PC-9 (cell line): ENCODE measurements at regions not wholly inside any gene's neighbourhood (a gene's known extent, or its start where the extent isn't known, plus 50 kb on each side); places are given as distances from the start of the nearest gene placed in this dataset.

Experiments used
- BruUV-seq: library from RNA; stranded (reverse); fragments of 400-500 nt; replicated peaks from 2 replicates; lab custom pipeline; 2021; lab: Mats Ljungman, UMichigan
- CTCF ChIA-PET: fragments of 300-600 bp; sonication (Branson Sonifier 250); formaldehyde crosslinking; loops from one replicate; lab custom pipeline; 2022; ENCODE audit warnings: antibody characterized with exemption; lab: Charles Lee
- POLR2A ChIA-PET: fragments of 300-600 bp; sonication (Branson Sonifier 250); formaldehyde crosslinking; loops from one replicate; lab custom pipeline; 2022; ENCODE audit warnings: antibody characterized with exemption; ENCODE audit not compliant: unreplicated experiment; lab: Charles Lee
- DNase-seq, 2 experiments: peaks; one replicate each; pipeline versions ENCODE4 v3.0.0 to v3.0.0-alpha.2; 2015 to 2022; ENCODE audit warnings: mixed read lengths in 1 of 2
- H2AFZ ChIP-seq: fragments of 200-600 bp; sonication (generic); 2 replicates; pipeline ENCODE4 v1.8.1; 2017; ENCODE audit warnings: antibody characterized with exemption
- H3F3A ChIP-seq: fragments of 200-600 bp; sonication (generic); 2 replicates; pipeline ENCODE4 v1.8.1; 2017; ENCODE audit warnings: antibody characterized with exemption, mild to moderate bottlenecking, low read depth; ENCODE audit not compliant: insufficient read depth
- H3K27ac ChIP-seq: fragments of 200-600 bp; sonication (generic); 2 replicates; pipeline ENCODE4 v1.6.1; 2016; ENCODE audit warnings: mixed run types
- H3K27me3 ChIP-seq: fragments of 200-600 bp; sonication (generic); 2 replicates; pipeline ENCODE4 v1.6.1; 2016; ENCODE audit warnings: low read depth, mixed run types; ENCODE audit not compliant: insufficient read depth
- H3K36me3 ChIP-seq: fragments of 200-600 bp; sonication (generic); 2 replicates; pipeline ENCODE4 v1.6.1; 2016; ENCODE audit warnings: low read depth, mixed run types
- H3K4me1 ChIP-seq: fragments of 200-600 bp; sonication (generic); replicated peaks from 2 replicates; pipeline ENCODE4 v1.6.1; 2016; ENCODE audit warnings: mixed run types; ENCODE audit not compliant: insufficient read depth
- H3K4me2 ChIP-seq: fragments of 200-600 bp; sonication (generic); 2 replicates; pipeline ENCODE4 v1.6.1; 2017; ENCODE audit warnings: mixed run types
- H3K4me3 ChIP-seq: fragments of 200-600 bp; sonication (generic); 2 replicates; pipeline ENCODE4 v1.6.1; 2016; ENCODE audit warnings: mixed run types
- H3K79me2 ChIP-seq: fragments of 200-600 bp; sonication (generic); 2 replicates; pipeline ENCODE4 v1.6.1; 2017; ENCODE audit warnings: low read depth, mixed run types
- H3K9me2 ChIP-seq: fragments of 200-600 bp; sonication (generic); 2 replicates; pipeline ENCODE4 v1.8.1; 2017; ENCODE audit warnings: mild to moderate bottlenecking; ENCODE audit not compliant: insufficient read depth
- H3K9me3 ChIP-seq: fragments of 200-600 bp; sonication (generic); 2 replicates; pipeline ENCODE4 v1.8.1; 2016; ENCODE audit warnings: low read depth; ENCODE audit not compliant: insufficient read depth
- H4K20me1 ChIP-seq: fragments of 200-600 bp; sonication (generic); 2 replicates; pipeline ENCODE4 v1.8.1; 2017; ENCODE audit not compliant: insufficient read depth
- EZH2 ChIP-seq: fragments of 200-600 bp; sonication (generic); IDR thresholded peaks from 2 replicates; pipeline ENCODE4 v1.8.0; 2017; ENCODE audit warnings: antibody characterized with exemption, low read depth
- intact Hi-C: fragments of 100-400 bp; cut with micrococcal nuclease; formaldehyde crosslinking; loops from one replicate; pipeline ENCODE4 v1.10.0; 2022; ENCODE audit not compliant: unreplicated experiment
- TF ChIP-seq, protein P1 (sequence below): fragments of 200-600 bp; sonication (generic); conservative IDR thresholded peaks from 2 replicates; pipeline ENCODE4 v1.6.1; 2017; ENCODE audit warnings: mixed run types, antibody characterized with exemption, mild to moderate bottlenecking, moderate library complexity

DNA sequence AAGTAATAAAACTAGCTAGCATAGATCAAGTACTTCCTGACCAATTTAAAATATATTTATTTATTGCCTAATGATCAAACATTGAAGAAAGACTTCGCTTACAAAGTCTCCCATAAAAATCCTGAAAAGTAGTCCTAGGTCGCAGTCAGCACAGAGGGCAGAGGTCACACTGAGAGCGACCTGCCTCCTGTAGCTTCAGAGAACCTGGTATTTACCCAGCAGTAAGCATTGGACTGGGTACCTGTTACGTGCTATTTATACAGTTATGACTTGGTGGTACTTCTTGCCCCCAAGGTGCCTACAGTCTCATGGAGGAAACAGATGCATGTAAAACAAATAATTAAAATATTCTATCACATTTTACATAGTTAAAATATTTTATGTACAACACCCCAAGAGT is 274.1 kb upstream of the G2E3 start:
- CTCF ChIA-PET: no interaction called here
- no peak overlapping the region for H3K4me3 ChIP-seq
- H3F3A ChIP-seq: no peaks in the 10 kb centered on the region
- no TSS peak for BruUV-seq
- H2AFZ ChIP-seq: no peak overlapping the region
- intact Hi-C loops: no loop called here
- H3K9me2 ChIP-seq: no peaks in the 10 kb centered on the region
- H3K27ac ChIP-seq: no peak overlapping the region
- DNase-seq: no peak
- POLR2A ChIA-PET: no interaction called here
- H3K27me3 ChIP-seq: no peaks in the 10 kb centered on the region
- no peaks in the 10 kb centered on the region for H3K79me2 ChIP-seq
- no peak overlapping the region for H3K4me2 ChIP-seq
- H4K20me1 ChIP-seq: no peaks in the 10 kb centered on the region
- no peaks in the 10 kb centered on the region for H3K36me3 ChIP-seq
- no peaks in the 10 kb centered on the region for H3K9me3 ChIP-seq
- H3K4me1 ChIP-seq: no peaks in the 10 kb centered on the region
- TF ChIP-seq EZH2: no peak
- TF ChIP-seq, protein P1, sequence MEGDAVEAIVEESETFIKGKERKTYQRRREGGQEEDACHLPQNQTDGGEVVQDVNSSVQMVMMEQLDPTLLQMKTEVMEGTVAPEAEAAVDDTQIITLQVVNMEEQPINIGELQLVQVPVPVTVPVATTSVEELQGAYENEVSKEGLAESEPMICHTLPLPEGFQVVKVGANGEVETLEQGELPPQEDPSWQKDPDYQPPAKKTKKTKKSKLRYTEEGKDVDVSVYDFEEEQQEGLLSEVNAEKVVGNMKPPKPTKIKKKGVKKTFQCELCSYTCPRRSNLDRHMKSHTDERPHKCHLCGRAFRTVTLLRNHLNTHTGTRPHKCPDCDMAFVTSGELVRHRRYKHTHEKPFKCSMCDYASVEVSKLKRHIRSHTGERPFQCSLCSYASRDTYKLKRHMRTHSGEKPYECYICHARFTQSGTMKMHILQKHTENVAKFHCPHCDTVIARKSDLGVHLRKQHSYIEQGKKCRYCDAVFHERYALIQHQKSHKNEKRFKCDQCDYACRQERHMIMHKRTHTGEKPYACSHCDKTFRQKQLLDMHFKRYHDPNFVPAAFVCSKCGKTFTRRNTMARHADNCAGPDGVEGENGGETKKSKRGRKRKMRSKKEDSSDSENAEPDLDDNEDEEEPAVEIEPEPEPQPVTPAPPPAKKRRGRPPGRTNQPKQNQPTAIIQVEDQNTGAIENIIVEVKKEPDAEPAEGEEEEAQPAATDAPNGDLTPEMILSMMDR: no peak

DNA sequence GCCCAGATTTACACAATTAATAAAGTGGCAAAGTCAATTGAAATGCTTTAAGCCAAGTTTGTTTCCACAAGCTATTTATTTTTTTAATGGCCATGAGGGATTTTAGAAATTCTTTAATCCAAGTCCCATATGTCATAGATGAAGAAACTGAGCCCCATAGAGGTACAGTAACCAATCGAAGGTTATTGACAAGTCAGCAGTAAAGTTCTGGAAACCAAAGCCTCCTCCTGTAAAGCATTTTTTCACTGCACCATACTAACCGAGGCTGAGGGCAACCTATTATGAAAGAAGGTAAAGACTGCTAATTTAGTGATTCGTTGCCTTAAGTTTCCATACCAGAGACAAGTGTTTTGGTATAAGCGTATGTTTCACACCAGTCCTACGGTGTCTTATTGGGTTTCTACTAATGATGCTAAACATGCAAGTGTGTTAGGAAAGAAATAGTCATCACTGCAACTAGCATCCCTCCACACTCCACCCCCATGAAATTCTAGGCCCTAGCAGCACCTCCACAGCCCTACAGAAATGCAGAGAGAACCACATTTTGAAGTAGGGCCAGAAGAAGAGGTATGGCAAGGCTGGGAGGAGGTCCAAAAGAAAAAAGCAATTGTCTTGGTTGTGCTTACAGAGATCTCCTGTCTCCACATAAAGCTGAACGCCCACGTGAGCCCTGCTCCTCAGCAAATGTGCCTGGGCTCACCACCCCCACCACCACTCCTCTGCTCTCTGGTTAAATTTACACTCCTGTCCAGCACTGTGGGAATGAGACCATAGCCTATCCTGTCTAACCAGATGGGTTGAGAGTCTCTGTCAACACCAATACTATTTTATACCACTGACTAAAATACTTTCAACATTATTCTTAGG is 271.1 kb upstream of the G2E3 start:
- Histone ChIP-seq H3K36me3 (no peaks in the 10 kb centered on the region), H4K20me1 (no peaks in the 10 kb centered on the region), H3K27ac (no peak overlapping the region), H3K4me1 (no peaks in the 10 kb centered on the region), H3K27me3 (no peaks in the 10 kb centered on the region), H3K4me2 (no peak overlapping the region), H3K9me2 (no peaks in the 10 kb centered on the region), H3K79me2 (no peaks in the 10 kb centered on the region), H2AFZ (no peak overlapping the region), H3K4me3 (no peak overlapping the region), H3K9me3 (no peaks in the 10 kb centered on the region), H3F3A (no peaks in the 10 kb centered on the region)
- ChIA-PET CTCF (no interaction called here), POLR2A (interaction anchor here (0.7 kb wide), 1 partner anchor 1859 kb away, joined by 10 read pairs; no protein-coding TSS in a partner anchor)
- intact Hi-C loops: no loop called here
- no peak for DNase-seq
- no peak for TF ChIP-seq EZH2
- TF ChIP-seq, protein P1: no peak
- BruUV-seq: no TSS peak

DNA sequence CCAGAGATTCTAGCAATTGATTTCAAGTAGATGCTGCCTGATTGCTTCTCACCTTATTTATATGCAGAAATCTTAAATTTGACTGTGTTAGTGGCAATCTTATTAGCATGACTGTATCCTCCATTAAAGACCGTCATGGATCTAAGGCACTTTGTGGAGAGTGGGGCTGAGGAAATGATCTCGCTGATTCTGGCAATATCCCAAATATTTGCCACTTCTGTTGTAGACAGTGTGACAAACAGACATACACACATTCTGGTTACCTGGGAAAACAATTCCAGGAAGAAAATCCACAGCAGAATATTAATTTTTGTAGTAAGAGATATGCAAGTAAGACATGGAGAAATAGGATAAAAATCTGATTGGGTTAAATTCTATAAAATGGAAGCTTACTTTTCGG is 269.0 kb upstream of the G2E3 start:
- no peak overlapping the region for H3K4me2 ChIP-seq
- H3K27me3 ChIP-seq: no peaks in the 10 kb centered on the region
- H4K20me1 ChIP-seq: no peaks in the 10 kb centered on the region
- no peak overlapping the region for H3K27ac ChIP-seq
- TF ChIP-seq, protein P1: no peak
- TF ChIP-seq EZH2: no peak
- no peak for DNase-seq
- H3K36me3 ChIP-seq: no peaks in the 10 kb centered on the region
- H3K4me1 ChIP-seq: no peaks in the 10 kb centered on the region
- H3K9me3 ChIP-seq: no peaks in the 10 kb centered on the region
- BruUV-seq: no TSS peak
- no peaks in the 10 kb centered on the region for H3F3A ChIP-seq
- H2AFZ ChIP-seq: no peak overlapping the region
- no peak overlapping the region for H3K4me3 ChIP-seq
- H3K9me2 ChIP-seq: no peaks in the 10 kb centered on the region
- H3K79me2 ChIP-seq: no peaks in the 10 kb centered on the region
- intact Hi-C loops: no loop called here
- POLR2A ChIA-PET: no interaction called here
- CTCF ChIA-PET: no interaction called here
